Astrocyte of the cerebellum (primary cell): ENCODE measurements at regions not wholly inside any gene's neighbourhood (a gene's known extent, or its start where the extent isn't known, plus 50 kb on each side); places are given as distances from the start of the nearest gene placed in this dataset.
"Not testable (repeated sequence)": the region's sequence is repeated elsewhere in the genome, so short reads cannot be mapped to it uniquely, and the experiment has no call there.

Experiments
- DNase-seq: peaks from one replicate; pipeline ENCODE4 v3.0.0-alpha.2; 2011; ENCODE audit warnings: low read depth
- H3K4me3 ChIP-seq: 2 replicates; pipeline ENCODE4 v1.5.1; 2011; ENCODE audit warnings: mild to moderate bottlenecking, low read depth, low read length, moderate library complexity
- CTCF ChIP-seq: IDR thresholded peaks from 2 replicates; pipeline ENCODE4 v1.5.1; 2012; ENCODE audit warnings: low read length, low read depth, moderate library complexity, mild to moderate bottlenecking; ENCODE audit errors: missing control alignments
- in situ Hi-C: cut with HindIII; loops from 2 replicates; pipeline ENCODE4 v1.10.0; 2017; ENCODE audit warnings: low sequenced_read_pairs

- no peak for DNase-seq
- TF ChIP-seq CTCF: no peak
- H3K4me3 ChIP-seq: no peak overlapping the region
- in situ Hi-C loops: no loop called here
These were observed 851.0 kb downstream of the DIPK2A start for GRCh38 chr3:144822671-144823070.

GRCh38 chr3:144831955-144832716, 860.5 kb downstream of the DIPK2A start:
- no peak for DNase-seq
- in situ Hi-C loops: no loop called here
- no peak overlapping the region for H3K4me3 ChIP-seq
- TF ChIP-seq CTCF: no peak

- TF ChIP-seq CTCF: no peak
- in situ Hi-C loops: no loop called here
- no peak for DNase-seq
- H3K4me3 ChIP-seq: no peak overlapping the region
These were observed 868.4 kb downstream of the DIPK2A start for GRCh38 chr3:144839991-144840390.

- no peak overlapping the region for H3K4me3 ChIP-seq
- TF ChIP-seq CTCF: no peak
- DNase-seq: no peak
- in situ Hi-C loops: no loop called here
These were observed 869.2 kb downstream of the DIPK2A start for GRCh38 chr3:144840866-144841265.

- no peak for DNase-seq
- no peak overlapping the region for H3K4me3 ChIP-seq
- in situ Hi-C loops: no loop called here
- peak; percentile 40 for TF ChIP-seq CTCF
These were observed 871.5 kb downstream of the DIPK2A start for GRCh38 chr3:144843099-144843498.

- DNase-seq: no peak
- in situ Hi-C loops: no loop called here
- no peak for TF ChIP-seq CTCF
These were observed 881.4 kb downstream of the DIPK2A start for GRCh38 chr3:144852999-144853398.

GRCh38 chr3:144854020-144854419, 882.4 kb downstream of the DIPK2A start:
- in situ Hi-C loops, DNase-seq, H3K4me3 ChIP-seq: not testable (repeated sequence)

More at GRCh38 chr3:144852999-144853398, 881.4 kb downstream of the DIPK2A start:
- H3K4me3 ChIP-seq: no peak overlapping the region
